SK-N-SH treated with all-trans-retinoic acid at 6 μM for 48 hours (cell line): ENCODE measurements at regions not wholly inside any gene's neighbourhood (a gene's known extent, or its start where the extent isn't known, plus 50 kb on each side); places are given as distances from the start of the nearest gene placed in this dataset.

Source experiments
- ZFP3 ChIP-seq: fragments of 250-450 bp; sonication (Bioruptor Pico); IDR thresholded peaks from 2 replicates; pipeline ENCODE4 v1.5.0; 2020; ENCODE audit warnings: mild to moderate bottlenecking, moderate library complexity
- TF ChIP-seq, protein P1 (sequence below): fragments of 250-450 bp; sonication (Bioruptor Pico); IDR thresholded peaks from 2 replicates; pipeline ENCODE4 v1.5.0; 2020; ENCODE audit warnings: mild to moderate bottlenecking, moderate library complexity

DNA sequence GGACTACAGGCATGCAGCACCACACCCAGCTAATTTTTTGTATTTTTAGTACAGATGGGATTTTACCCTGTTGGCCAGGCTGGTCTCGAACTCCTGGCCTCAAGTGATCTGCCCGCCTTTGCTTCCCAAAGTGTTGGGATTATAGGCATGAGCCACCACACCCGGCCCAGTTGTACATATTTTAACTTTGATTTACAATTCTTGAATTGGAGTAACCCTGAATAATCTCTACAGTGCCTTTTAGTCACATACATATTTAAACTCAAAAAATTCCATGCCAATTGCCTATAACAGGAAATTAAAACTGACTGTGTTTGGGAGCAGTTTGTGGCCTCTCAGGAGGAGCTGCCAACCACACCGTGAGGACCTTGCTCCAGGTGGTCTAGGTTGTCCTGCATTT is 199.8 kb upstream of the PDE10A start:
- no peak for TF ChIP-seq ZFP3
- TF ChIP-seq, protein P1, sequence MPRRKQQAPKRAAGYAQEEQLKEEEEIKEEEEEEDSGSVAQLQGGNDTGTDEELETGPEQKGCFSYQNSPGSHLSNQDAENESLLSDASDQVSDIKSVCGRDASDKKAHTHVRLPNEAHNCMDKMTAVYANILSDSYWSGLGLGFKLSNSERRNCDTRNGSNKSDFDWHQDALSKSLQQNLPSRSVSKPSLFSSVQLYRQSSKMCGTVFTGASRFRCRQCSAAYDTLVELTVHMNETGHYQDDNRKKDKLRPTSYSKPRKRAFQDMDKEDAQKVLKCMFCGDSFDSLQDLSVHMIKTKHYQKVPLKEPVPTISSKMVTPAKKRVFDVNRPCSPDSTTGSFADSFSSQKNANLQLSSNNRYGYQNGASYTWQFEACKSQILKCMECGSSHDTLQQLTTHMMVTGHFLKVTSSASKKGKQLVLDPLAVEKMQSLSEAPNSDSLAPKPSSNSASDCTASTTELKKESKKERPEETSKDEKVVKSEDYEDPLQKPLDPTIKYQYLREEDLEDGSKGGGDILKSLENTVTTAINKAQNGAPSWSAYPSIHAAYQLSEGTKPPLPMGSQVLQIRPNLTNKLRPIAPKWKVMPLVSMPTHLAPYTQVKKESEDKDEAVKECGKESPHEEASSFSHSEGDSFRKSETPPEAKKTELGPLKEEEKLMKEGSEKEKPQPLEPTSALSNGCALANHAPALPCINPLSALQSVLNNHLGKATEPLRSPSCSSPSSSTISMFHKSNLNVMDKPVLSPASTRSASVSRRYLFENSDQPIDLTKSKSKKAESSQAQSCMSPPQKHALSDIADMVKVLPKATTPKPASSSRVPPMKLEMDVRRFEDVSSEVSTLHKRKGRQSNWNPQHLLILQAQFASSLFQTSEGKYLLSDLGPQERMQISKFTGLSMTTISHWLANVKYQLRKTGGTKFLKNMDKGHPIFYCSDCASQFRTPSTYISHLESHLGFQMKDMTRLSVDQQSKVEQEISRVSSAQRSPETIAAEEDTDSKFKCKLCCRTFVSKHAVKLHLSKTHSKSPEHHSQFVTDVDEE: no peak
